CD4-positive, alpha-beta T cell (primary cell): ENCODE measurements at regions not wholly inside any gene's neighbourhood (a gene's known extent, or its start where the extent isn't known, plus 50 kb on each side); places are given as distances from the start of the nearest gene placed in this dataset.

ENCODE experiments used
- ATAC-seq: fragments of 200-7000 bp; cut with Tn5 transposase; one replicate; pipeline ENCODE4 v1.10.0; 2022; ENCODE audit warnings: mild to moderate bottlenecking; ENCODE audit not compliant: poor library complexity
- CTCF ChIA-PET: fragments of 350-600 bp; sonication (Branson Sonifier 250); formaldehyde crosslinking; loops from one replicate; lab custom pipeline; 2021; ENCODE audit warnings: antibody characterized with exemption, inconsistent platforms; lab: Charles Lee
- POLR2A ChIA-PET: fragments of 350-600 bp; sonication (Branson Sonifier 250); formaldehyde crosslinking; loops from one replicate; lab custom pipeline; 2021; ENCODE audit warnings: antibody characterized with exemption, inconsistent platforms; lab: Charles Lee
- DNase-seq, 14 experiments: peaks; one replicate each; pipeline ENCODE4 v3.0.0-alpha.2; 2013 to 2020; ENCODE audit warnings: mixed read lengths in 2 of 14
- H3K27ac ChIP-seq, 2 donors: one replicate each; pipeline versions ENCODE4 v1.5.1 to v1.7.0; 2013; ENCODE audit warnings: low read length in 2 of 2, low read depth in 1 of 2, mild to moderate bottlenecking in 1 of 2
- H3K27me3 ChIP-seq, 2 experiments: 1 replicate in 1 of 2; 2 replicates in 1 of 2; pipeline versions ENCODE4 v1.6.1 to v1.7.0; 2013; ENCODE audit warnings: low read length in 2 of 2, control low read depth in 1 of 2, mild to moderate bottlenecking in 1 of 2, moderate library complexity in 1 of 2; ENCODE audit not compliant: insufficient read depth in 2 of 2, control insufficient read depth in 1 of 2
- H3K36me3 ChIP-seq: one replicate; pipeline ENCODE4 v1.6.1; 2013; ENCODE audit warnings: low read length, control low read depth; ENCODE audit not compliant: insufficient read depth
- H3K4me1 ChIP-seq: one replicate; pipeline ENCODE4 v1.6.1; 2013; ENCODE audit warnings: low read length, control low read depth; ENCODE audit not compliant: insufficient read depth
- H3K4me3 ChIP-seq: one replicate; pipeline ENCODE4 v1.5.1; 2013; ENCODE audit warnings: mild to moderate bottlenecking, low read length, moderate library complexity
- H3K9me3 ChIP-seq, 2 experiments: 1 replicate in 1 of 2; 2 replicates in 1 of 2; pipeline versions ENCODE4 v1.6.1 to v1.7.0; 2013; ENCODE audit warnings: low read length in 2 of 2, mild to moderate bottlenecking in 2 of 2, control low read depth in 1 of 2, moderate library complexity in 1 of 2; ENCODE audit not compliant: control insufficient read depth in 1 of 2, insufficient read depth in 1 of 2
- H3K27ac Mint-ChIP-seq: one replicate; pipeline ENCODE4 v1.8.0; 2020; ENCODE audit warnings: mixed read lengths
- H3K27me3 Mint-ChIP-seq: one replicate; pipeline ENCODE4 v1.8.0; 2021; ENCODE audit warnings: mixed read lengths
- H3K36me3 Mint-ChIP-seq: one replicate; pipeline ENCODE4 v1.8.0; 2021; ENCODE audit warnings: low read depth, mixed read lengths
- H3K4me1 Mint-ChIP-seq: one replicate; pipeline ENCODE4 v1.8.0; 2021; ENCODE audit warnings: low read depth, mixed read lengths
- H3K4me3 Mint-ChIP-seq: one replicate; pipeline ENCODE4 v1.8.0; 2020; ENCODE audit warnings: mild to moderate bottlenecking, mixed read lengths
- H3K9me3 Mint-ChIP-seq: one replicate; pipeline ENCODE4 v1.8.0; 2020; ENCODE audit warnings: mixed read lengths
- intact Hi-C, 2 experiments: fragments of 100-400 bp; cut with DNase I in 1 of 2; cut with micrococcal nuclease in 1 of 2; formaldehyde crosslinking; loops; one replicate each; pipeline versions ENCODE4 v1.15.1 to v1.9.0; 2023 to 2025; cut with DNase I, micrococcal nuclease
- TF ChIP-seq, protein P1 (sequence below): fragments of 200-600 bp; IDR thresholded peaks from one replicate; pipeline ENCODE4 v1.8.0; 2022; ENCODE audit warnings: antibody characterized with exemption, mild to moderate bottlenecking

DNA sequence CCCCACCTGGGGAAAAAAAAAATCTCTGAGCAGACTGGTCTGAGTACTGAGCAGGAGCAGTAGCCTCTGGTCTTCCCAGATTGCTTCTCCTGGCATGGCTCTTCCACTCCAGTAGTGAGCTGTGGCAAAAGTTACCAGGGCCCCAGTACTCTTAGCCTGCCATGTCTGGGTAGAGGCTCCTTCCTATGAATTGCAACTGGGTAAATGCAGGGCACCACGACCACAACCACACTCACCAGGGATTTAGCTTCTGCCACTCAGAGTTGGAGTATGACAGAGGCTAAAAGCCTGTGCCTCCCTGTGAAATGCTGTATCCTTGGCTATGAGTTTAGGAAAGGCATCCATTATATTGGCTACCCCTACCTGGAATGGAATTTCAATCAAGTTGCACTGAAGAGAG is 67.9 kb upstream of the CCDC54 start:
- Histone ChIP-seq H3K9me3 (no peaks in the 10 kb centered on the region), H3K27ac (no peak overlapping the region), H3K36me3 (no peaks in the 10 kb centered on the region), H3K4me1 (no peaks in the 10 kb centered on the region), H3K27me3 (no peaks in the 10 kb centered on the region), H3K4me3 (no peak overlapping the region)
- H3K27me3 Mint-ChIP-seq, result no peaks in the 10 kb centered on the region
- no peak for DNase-seq
- H3K4me3 Mint-ChIP-seq, result no peak overlapping the region
- H3K27ac Mint-ChIP-seq, result no peak overlapping the region
- no peaks in the 10 kb centered on the region for H3K9me3 Mint-ChIP-seq
- no peak for ATAC-seq
- ChIA-PET CTCF (no interaction called here), POLR2A (no interaction called here)
- no peaks in the 10 kb centered on the region for H3K36me3 Mint-ChIP-seq
- TF ChIP-seq, protein P1, sequence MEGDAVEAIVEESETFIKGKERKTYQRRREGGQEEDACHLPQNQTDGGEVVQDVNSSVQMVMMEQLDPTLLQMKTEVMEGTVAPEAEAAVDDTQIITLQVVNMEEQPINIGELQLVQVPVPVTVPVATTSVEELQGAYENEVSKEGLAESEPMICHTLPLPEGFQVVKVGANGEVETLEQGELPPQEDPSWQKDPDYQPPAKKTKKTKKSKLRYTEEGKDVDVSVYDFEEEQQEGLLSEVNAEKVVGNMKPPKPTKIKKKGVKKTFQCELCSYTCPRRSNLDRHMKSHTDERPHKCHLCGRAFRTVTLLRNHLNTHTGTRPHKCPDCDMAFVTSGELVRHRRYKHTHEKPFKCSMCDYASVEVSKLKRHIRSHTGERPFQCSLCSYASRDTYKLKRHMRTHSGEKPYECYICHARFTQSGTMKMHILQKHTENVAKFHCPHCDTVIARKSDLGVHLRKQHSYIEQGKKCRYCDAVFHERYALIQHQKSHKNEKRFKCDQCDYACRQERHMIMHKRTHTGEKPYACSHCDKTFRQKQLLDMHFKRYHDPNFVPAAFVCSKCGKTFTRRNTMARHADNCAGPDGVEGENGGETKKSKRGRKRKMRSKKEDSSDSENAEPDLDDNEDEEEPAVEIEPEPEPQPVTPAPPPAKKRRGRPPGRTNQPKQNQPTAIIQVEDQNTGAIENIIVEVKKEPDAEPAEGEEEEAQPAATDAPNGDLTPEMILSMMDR, result no peak
- H3K4me1 Mint-ChIP-seq, result no peaks in the 10 kb centered on the region
- intact Hi-C loops, result no loop called here

DNA sequence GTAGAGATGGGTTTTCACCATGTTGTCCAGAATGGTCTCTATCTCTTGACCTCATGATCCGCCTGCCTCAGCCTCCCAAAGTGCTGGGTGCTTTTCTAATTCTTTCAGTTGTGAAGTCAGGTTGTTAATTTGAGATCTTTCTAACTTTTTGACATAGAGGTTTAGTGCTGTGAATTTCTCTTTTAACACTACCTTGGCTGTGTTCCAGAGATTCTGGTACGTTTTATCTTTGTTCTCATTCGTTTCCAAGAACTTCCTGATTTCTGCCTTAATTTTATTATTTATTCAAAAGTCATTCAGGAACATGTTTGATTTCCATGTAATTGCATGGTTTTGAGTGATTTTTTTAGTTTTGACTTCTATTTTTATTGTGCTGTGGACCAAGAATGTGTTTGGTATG is 63.5 kb upstream of the CCDC54 start:
- H3K27ac ChIP-seq, result no peak overlapping the region
- TF ChIP-seq, protein P1, result no peak
- no peaks in the 10 kb centered on the region for H3K36me3 ChIP-seq
- no peaks in the 10 kb centered on the region for H3K36me3 Mint-ChIP-seq
- no peak overlapping the region for H3K4me3 ChIP-seq
- DNase-seq (no peak), ATAC-seq (no peak)
- POLR2A ChIA-PET, result no interaction called here
- no peaks in the 10 kb centered on the region for H3K4me1 ChIP-seq
- intact Hi-C loops, result no loop called here
- CTCF ChIA-PET, result no interaction called here
- H3K9me3 ChIP-seq, result peaks cover 0 to 7% of the 10 kb centered on the region in 2 experiments
- H3K4me1 Mint-ChIP-seq, result no peaks in the 10 kb centered on the region
- H3K27me3 Mint-ChIP-seq, result peaks cover 13% of the 10 kb centered on the region
- H3K27ac Mint-ChIP-seq, result no peak overlapping the region
- H3K27me3 ChIP-seq, result peaks cover 4% of the 10 kb centered on the region in 2 experiments
- no peaks in the 10 kb centered on the region for H3K9me3 Mint-ChIP-seq
- no peak overlapping the region for H3K4me3 Mint-ChIP-seq

DNA sequence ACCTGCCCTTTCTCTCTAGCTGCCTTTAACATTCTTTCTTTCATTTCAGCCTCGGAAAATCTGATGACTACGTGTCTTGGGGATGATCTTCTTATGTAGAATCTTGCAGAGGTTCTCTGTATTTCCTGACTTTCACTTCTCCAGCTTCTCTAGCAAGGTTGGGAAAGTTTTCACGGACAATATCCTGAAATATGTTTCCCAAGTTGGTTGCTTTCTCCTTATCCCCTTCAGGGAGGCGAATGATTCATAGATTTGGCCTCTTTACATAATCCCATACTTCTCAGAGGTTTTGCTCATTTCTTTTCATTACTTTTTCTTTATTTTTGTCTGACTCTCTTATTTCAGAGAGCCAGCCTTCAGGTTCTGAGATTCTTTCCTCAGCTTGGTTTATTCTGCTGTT is 62.1 kb upstream of the CCDC54 start:
- peaks cover 4% of the 10 kb centered on the region in 2 experiments for H3K27me3 ChIP-seq
- Mint-ChIP-seq H3K36me3 (no peaks in the 10 kb centered on the region), H3K4me1 (no peaks in the 10 kb centered on the region), H3K4me3 (no peak overlapping the region), H3K27ac (no peak overlapping the region), H3K9me3 (no peaks in the 10 kb centered on the region), H3K27me3 (peaks cover 13% of the 10 kb centered on the region)
- peaks cover 0 to 7% of the 10 kb centered on the region in 2 experiments for H3K9me3 ChIP-seq
- POLR2A ChIA-PET, result no interaction called here
- H3K36me3 ChIP-seq, result no peaks in the 10 kb centered on the region
- DNase-seq (no peak), ATAC-seq (no peak)
- intact Hi-C loops, result no loop called here
- H3K27ac ChIP-seq, result no peak overlapping the region
- H3K4me3 ChIP-seq, result no peak overlapping the region
- H3K4me1 ChIP-seq, result no peaks in the 10 kb centered on the region
- TF ChIP-seq, protein P1, result no peak
- CTCF ChIA-PET, result interaction anchor here (1.4 kb wide), 1 partner anchor 12 kb away, joined by 3 read pairs; no protein-coding TSS in a partner anchor
